ENCODE measurements at regions not wholly inside any gene's neighbourhood (a gene's known extent, or its start where the extent isn't known, plus 50 kb on each side); places are given as distances from the start of the nearest gene placed in this dataset.

- Histone ChIP-seq H3K27ac (ENCODE audit: extremely low read length, insufficient read depth, low read length) (no peak overlapping the region), H3K27me3 (ENCODE audit: control insufficient read depth in 1 of 2, insufficient read depth in 2 of 2, low read length in 2 of 2) (no peaks in the 10 kb centered on the region), H3K4me3 (replicated peaks in 1 of 3; ENCODE audit: insufficient read depth in 1 of 3, low read depth in 2 of 3, low read length in 3 of 3) (no peak overlapping the region), H3K79me2 (ENCODE audit: insufficient read depth, low read length) (no peaks in the 10 kb centered on the region), H3K9ac (ENCODE audit: insufficient read depth, low read depth, low read length) (no peak overlapping the region), H3K4me1 (ENCODE audit: insufficient read depth, low read length) (no peaks in the 10 kb centered on the region), H3K9me3 (ENCODE audit: low read length) (no peaks in the 10 kb centered on the region), H3K4me2 (ENCODE audit: low read depth, low read length) (no peak overlapping the region), H3K36me3 (replicated peaks in 1 of 2; ENCODE audit: control insufficient read depth in 1 of 2, insufficient read depth in 2 of 2, low read length in 2 of 2) (no peaks in the 10 kb centered on the region), H4K20me1 (ENCODE audit: insufficient read depth, low read length) (no peaks in the 10 kb centered on the region), H2AFZ (ENCODE audit: low read length) (no peak overlapping the region)
- in situ Hi-C loops (cut with HindIII; ENCODE audit: extremely low pct_ligation_motif_present, low pct_unique_long_range_greater_than_20kb) (no loop called here), intact Hi-C loops (cut with micrococcal nuclease; ENCODE audit: unreplicated experiment) (no loop called here)
- BruUV-seq (replicated peaks) = no TSS peak
- FAIRE-seq (no peak), DNase-seq (ENCODE audit: low spot score) (no peak), ATAC-seq (no peak)
- ChIA-PET CTCF (ENCODE audit: low intra/inter-chr PET ratio, low total read pairs) (no interaction called here), POLR2A (no interaction called here)
- TF ChIP-seq RFX3 (CRISPR knock-in tag; IDR thresholded peaks at IDR 0.05) (no peak), REPIN1 (CRISPR knock-in tag; IDR thresholded peaks at IDR 0.05; ENCODE audit: borderline replicate concordance, low read depth) (no peak), ZNF382 (CRISPR knock-in tag; IDR thresholded peaks at IDR 0.05; ENCODE audit: borderline replicate concordance) (no peak), ZSCAN12 (CRISPR knock-in tag; IDR thresholded peaks at IDR 0.05) (no peak), SNAPC5 (CRISPR knock-in tag; IDR thresholded peaks at IDR 0.05; ENCODE audit: borderline replicate concordance) (no peak), HOMEZ (CRISPR knock-in tag; IDR thresholded peaks at IDR 0.05; ENCODE audit: low read depth) (no peak), ZNF660 (CRISPR knock-in tag; IDR thresholded peaks at IDR 0.05; ENCODE audit: borderline replicate concordance, low read depth) (no peak)
Measured at GRCh38 chr5:125126050-125126449, 379.6 kb upstream of the ZNF608 start.

- WGBS (ENCODE audit: low lambda C conversion rate) = 47% methylated on average over 4 of the region's 4 CpGs
- TF ChIP-seq TERF1 (CRISPR knock-in tag; IDR thresholded peaks at IDR 0.05) (no peak), ZNF18 (CRISPR knock-in tag; IDR thresholded peaks at IDR 0.05; ENCODE audit: insufficient replicate concordance) (no peak), TCF12 (IDR thresholded peaks at IDR 0.05) (no peak), TCF12 (CRISPR knock-in tag; IDR thresholded peaks at IDR 0.05) (no peak), ZNF75D (CRISPR knock-in tag; IDR thresholded peaks at IDR 0.05; ENCODE audit: borderline replicate concordance) (no peak), POGZ (CRISPR knock-in tag; IDR thresholded peaks at IDR 0.05) (no peak), ZNF34 (CRISPR knock-in tag; IDR thresholded peaks at IDR 0.05; ENCODE audit: borderline replicate concordance) (no peak)
Measured at GRCh38 chr5:125129151-125129806, 382.8 kb upstream of the ZNF608 start.

More at GRCh38 chr5:125129151-125129806, 382.8 kb upstream of the ZNF608 start:
- no peaks in the 10 kb centered on the region for H3K36me3 ChIP-seq (replicated peaks in 1 of 2; ENCODE audit: control insufficient read depth in 1 of 2, insufficient read depth in 2 of 2, low read length in 2 of 2)
- no peaks in the 10 kb centered on the region for H3K4me1 ChIP-seq (ENCODE audit: insufficient read depth, low read length)
- H3K4me3 ChIP-seq (replicated peaks in 1 of 3; ENCODE audit: insufficient read depth in 1 of 3, low read depth in 2 of 3, low read length in 3 of 3) = no peak overlapping the region
- H3K27me3 ChIP-seq (ENCODE audit: control insufficient read depth in 1 of 2, insufficient read depth in 2 of 2, low read length in 2 of 2) = no peaks in the 10 kb centered on the region
- no peak overlapping the region for H3K9ac ChIP-seq (ENCODE audit: insufficient read depth, low read depth, low read length)
- FAIRE-seq (no peak), DNase-seq (ENCODE audit: low spot score) (no peak), ATAC-seq (no peak)
- BruUV-seq (replicated peaks) = no TSS peak
- H2AFZ ChIP-seq (ENCODE audit: low read length) = no peak overlapping the region
- POLR2A ChIA-PET = no interaction called here
- no peaks in the 10 kb centered on the region for H3K9me3 ChIP-seq (ENCODE audit: low read length)
- CTCF ChIA-PET (ENCODE audit: low intra/inter-chr PET ratio, low total read pairs) = no interaction called here
- no peaks in the 10 kb centered on the region for H4K20me1 ChIP-seq (ENCODE audit: insufficient read depth, low read length)
- no peak overlapping the region for H3K27ac ChIP-seq (ENCODE audit: extremely low read length, insufficient read depth, low read length)
- in situ Hi-C loops (cut with HindIII; ENCODE audit: extremely low pct_ligation_motif_present, low pct_unique_long_range_greater_than_20kb) = no loop called here
- no peaks in the 10 kb centered on the region for H3K79me2 ChIP-seq (ENCODE audit: insufficient read depth, low read length)
- intact Hi-C loops (cut with micrococcal nuclease; ENCODE audit: unreplicated experiment) = no loop called here
- no peak overlapping the region for H3K4me2 ChIP-seq (ENCODE audit: low read depth, low read length)

Measured in HepG2 (cell line).